ENCODE measurements at regions not wholly inside any gene's neighbourhood (a gene's known extent, or its start where the extent isn't known, plus 50 kb on each side); places are given as distances from the start of the nearest gene placed in this dataset.

- no peaks in the 10 kb centered on the region for H3K27me3 ChIP-seq (ENCODE audit: control insufficient read depth, insufficient read depth, low read length)
- H2AFZ ChIP-seq (ENCODE audit: low read length), result no peak overlapping the region
- no peaks in the 10 kb centered on the region for H3K36me3 ChIP-seq (ENCODE audit: control insufficient read depth, insufficient read depth, low read length)
- no peak for DNase-seq (ENCODE audit: low read depth in 2 of 2)
- no peak overlapping the region for H3K4me3 ChIP-seq (replicated peaks in 1 of 4; ENCODE audit: control extremely low read depth in 1 of 4, insufficient read depth in 1 of 4, low read depth in 3 of 4, low read length in 4 of 4)
- H3K79me2 ChIP-seq (ENCODE audit: control insufficient read depth, insufficient read depth, low read length), result no peaks in the 10 kb centered on the region
- no peak overlapping the region for H3K9ac ChIP-seq (ENCODE audit: insufficient read depth, low read length)
- H3K4me2 ChIP-seq (ENCODE audit: extremely low read depth, insufficient read depth, low read length), result no peak overlapping the region
- no peak overlapping the region for H3K27ac ChIP-seq (ENCODE audit: insufficient read depth, low read length)
- TF ChIP-seq, protein P1, sequence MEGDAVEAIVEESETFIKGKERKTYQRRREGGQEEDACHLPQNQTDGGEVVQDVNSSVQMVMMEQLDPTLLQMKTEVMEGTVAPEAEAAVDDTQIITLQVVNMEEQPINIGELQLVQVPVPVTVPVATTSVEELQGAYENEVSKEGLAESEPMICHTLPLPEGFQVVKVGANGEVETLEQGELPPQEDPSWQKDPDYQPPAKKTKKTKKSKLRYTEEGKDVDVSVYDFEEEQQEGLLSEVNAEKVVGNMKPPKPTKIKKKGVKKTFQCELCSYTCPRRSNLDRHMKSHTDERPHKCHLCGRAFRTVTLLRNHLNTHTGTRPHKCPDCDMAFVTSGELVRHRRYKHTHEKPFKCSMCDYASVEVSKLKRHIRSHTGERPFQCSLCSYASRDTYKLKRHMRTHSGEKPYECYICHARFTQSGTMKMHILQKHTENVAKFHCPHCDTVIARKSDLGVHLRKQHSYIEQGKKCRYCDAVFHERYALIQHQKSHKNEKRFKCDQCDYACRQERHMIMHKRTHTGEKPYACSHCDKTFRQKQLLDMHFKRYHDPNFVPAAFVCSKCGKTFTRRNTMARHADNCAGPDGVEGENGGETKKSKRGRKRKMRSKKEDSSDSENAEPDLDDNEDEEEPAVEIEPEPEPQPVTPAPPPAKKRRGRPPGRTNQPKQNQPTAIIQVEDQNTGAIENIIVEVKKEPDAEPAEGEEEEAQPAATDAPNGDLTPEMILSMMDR (conservative IDR thresholded peaks at IDR 0.05 in 1 of 2, IDR thresholded peaks at IDR 0.05 in 1 of 2; ENCODE audit: low read depth in 1 of 2, low read length in 2 of 2), result no peak
- TF ChIP-seq EZH2 (IDR thresholded peaks at IDR 0.05; ENCODE audit: low read length, missing control alignments), result no peak
- no peaks in the 10 kb centered on the region for H3K9me3 ChIP-seq (ENCODE audit: control insufficient read depth, insufficient read depth, low read depth, low read length)
- H3K4me1 ChIP-seq (ENCODE audit: control insufficient read depth, extremely low read depth, insufficient read depth, low read length), result no peaks in the 10 kb centered on the region
- H4K20me1 ChIP-seq (ENCODE audit: control insufficient read depth, extremely low read depth, insufficient read depth, low read length), result no peaks in the 10 kb centered on the region
These were observed 75.0 kb upstream of the RALY start for GRCh38 chr20:33918662-33919061.

DNA sequence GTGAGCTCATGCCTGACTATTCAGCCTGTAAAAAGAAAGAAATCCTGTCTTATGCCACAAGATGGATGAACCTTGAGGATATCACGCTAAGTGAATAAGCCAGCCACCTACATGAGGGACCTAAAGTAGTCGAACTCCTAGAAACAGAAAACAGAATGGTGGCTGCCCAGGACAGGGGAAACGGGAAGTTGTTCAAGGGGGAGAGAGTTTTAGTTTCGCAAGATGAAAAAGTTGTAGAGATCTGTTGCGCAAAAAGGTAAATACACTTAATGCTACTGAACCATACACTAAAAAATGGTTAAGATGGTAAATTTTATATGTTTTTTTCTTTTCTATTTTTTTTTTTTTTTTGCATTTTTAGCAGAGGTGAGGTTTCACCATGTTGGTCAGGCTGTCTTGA, 74.1 kb upstream of the RALY start:
- H2AFZ ChIP-seq (ENCODE audit: low read length), result no peak overlapping the region
- H4K20me1 ChIP-seq (ENCODE audit: control insufficient read depth, extremely low read depth, insufficient read depth, low read length), result no peaks in the 10 kb centered on the region
- no peak overlapping the region for H3K9ac ChIP-seq (ENCODE audit: insufficient read depth, low read length)
- no peaks in the 10 kb centered on the region for H3K27me3 ChIP-seq (ENCODE audit: control insufficient read depth, insufficient read depth, low read length)
- H3K36me3 ChIP-seq (ENCODE audit: control insufficient read depth, insufficient read depth, low read length), result no peaks in the 10 kb centered on the region
- no peaks in the 10 kb centered on the region for H3K4me1 ChIP-seq (ENCODE audit: control insufficient read depth, extremely low read depth, insufficient read depth, low read length)
- no peak for DNase-seq (ENCODE audit: low read depth in 2 of 2)
- H3K4me3 ChIP-seq (replicated peaks in 1 of 4; ENCODE audit: control extremely low read depth in 1 of 4, insufficient read depth in 1 of 4, low read depth in 3 of 4, low read length in 4 of 4), result no peak overlapping the region
- H3K4me2 ChIP-seq (ENCODE audit: extremely low read depth, insufficient read depth, low read length), result no peak overlapping the region
- no peaks in the 10 kb centered on the region for H3K9me3 ChIP-seq (ENCODE audit: control insufficient read depth, insufficient read depth, low read depth, low read length)
- H3K27ac ChIP-seq (ENCODE audit: insufficient read depth, low read length), result no peak overlapping the region
- no peak for TF ChIP-seq EZH2 (IDR thresholded peaks at IDR 0.05; ENCODE audit: low read length, missing control alignments)
- TF ChIP-seq, protein P1 (conservative IDR thresholded peaks at IDR 0.05 in 1 of 2, IDR thresholded peaks at IDR 0.05 in 1 of 2; ENCODE audit: low read depth in 1 of 2, low read length in 2 of 2), result no peak
- H3K79me2 ChIP-seq (ENCODE audit: control insufficient read depth, insufficient read depth, low read length), result no peaks in the 10 kb centered on the region

DNA sequence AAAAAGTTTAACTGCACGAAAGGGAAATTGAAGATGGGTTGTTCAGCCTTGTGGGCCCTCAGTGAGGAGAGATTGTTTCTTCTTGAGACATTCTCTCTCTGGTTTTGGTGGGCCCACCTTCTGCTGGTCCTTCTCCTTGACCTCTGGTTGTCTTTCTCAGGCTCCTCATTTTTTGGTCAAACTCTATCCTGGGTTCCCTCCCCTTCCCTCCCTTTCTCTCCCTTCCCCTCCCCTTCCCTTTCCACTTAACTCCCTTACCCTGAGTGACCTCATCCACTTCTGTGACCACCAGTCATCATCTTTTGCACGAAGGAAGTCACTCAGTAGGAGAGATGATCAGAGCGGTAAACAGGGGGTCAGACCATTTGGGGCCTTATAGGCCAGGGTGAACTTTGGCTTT, 71.5 kb upstream of the RALY start:
- H3K9ac ChIP-seq (ENCODE audit: insufficient read depth, low read length), result no peak overlapping the region
- no peaks in the 10 kb centered on the region for H3K27me3 ChIP-seq (ENCODE audit: control insufficient read depth, insufficient read depth, low read length)
- no peak overlapping the region for H3K4me2 ChIP-seq (ENCODE audit: extremely low read depth, insufficient read depth, low read length)
- H3K9me3 ChIP-seq (ENCODE audit: control insufficient read depth, insufficient read depth, low read depth, low read length), result no peaks in the 10 kb centered on the region
- no peak overlapping the region for H3K27ac ChIP-seq (ENCODE audit: insufficient read depth, low read length)
- no peaks in the 10 kb centered on the region for H4K20me1 ChIP-seq (ENCODE audit: control insufficient read depth, extremely low read depth, insufficient read depth, low read length)
- H3K4me3 ChIP-seq (replicated peaks in 1 of 4; ENCODE audit: control extremely low read depth in 1 of 4, insufficient read depth in 1 of 4, low read depth in 3 of 4, low read length in 4 of 4), result no peak overlapping the region
- TF ChIP-seq EZH2 (IDR thresholded peaks at IDR 0.05; ENCODE audit: low read length, missing control alignments), result no peak
- TF ChIP-seq, protein P1 (conservative IDR thresholded peaks at IDR 0.05 in 1 of 2, IDR thresholded peaks at IDR 0.05 in 1 of 2; ENCODE audit: low read depth in 1 of 2, low read length in 2 of 2), result no peak
- no peaks in the 10 kb centered on the region for H3K36me3 ChIP-seq (ENCODE audit: control insufficient read depth, insufficient read depth, low read length)
- DNase-seq (ENCODE audit: low read depth in 2 of 2), result peak in 1 of 2 donors; percentile 30
- H2AFZ ChIP-seq (ENCODE audit: low read length), result no peak overlapping the region
- H3K4me1 ChIP-seq (ENCODE audit: control insufficient read depth, extremely low read depth, insufficient read depth, low read length), result peaks cover 4% of the 10 kb centered on the region
- no peaks in the 10 kb centered on the region for H3K79me2 ChIP-seq (ENCODE audit: control insufficient read depth, insufficient read depth, low read length)

Data from fibroblast of lung (primary cell).